Esophagus squamous epithelium (tissue), 4 donors: ENCODE measurements at regions not wholly inside any gene's neighbourhood (a gene's known extent, or its start where the extent isn't known, plus 50 kb on each side); places are given as distances from the start of the nearest gene placed in this dataset.

Source experiments
- CTCF ChIP-seq, 6 experiments: fragments of 450-650 bp in 4 of 6; fragments of 200-600 bp in 2 of 6; sonication (generic) in 2 of 6; IDR thresholded peaks; one replicate each; pipeline ENCODE4 v1.5.1; 2016 to 2019; ENCODE audit warnings: antibody characterized with exemption in 6 of 6, mild to moderate bottlenecking in 4 of 6, moderate library complexity in 4 of 6
- POLR2A ChIP-seq, 4 donors: fragments of 450-650 bp; IDR thresholded peaks; one replicate each; pipeline ENCODE4 v1.6.1; 2017; ENCODE audit warnings: antibody characterized with exemption in 4 of 4, mild to moderate bottlenecking in 4 of 4, moderate library complexity in 3 of 4

- TF ChIP-seq CTCF (IDR thresholded peaks at IDR 0.05), result no peak
- no peak for TF ChIP-seq POLR2A (IDR thresholded peaks at IDR 0.05)
These were observed 367.2 kb downstream of the OTOL1 start for GRCh38 chr3:161863775-161864174.
